DOHH2 (cell line): ENCODE measurements at regions not wholly inside any gene's neighbourhood (a gene's known extent, or its start where the extent isn't known, plus 50 kb on each side); places are given as distances from the start of the nearest gene placed in this dataset.

ENCODE experiments used
- H3F3A ChIP-seq: fragments of 200-600 bp; sonication (generic), shearing (Covaris generic); 2 replicates; pipeline ENCODE4 v1.6.0; 2016; ENCODE audit warnings: antibody characterized with exemption, mild to moderate bottlenecking; ENCODE audit not compliant: control insufficient read depth, insufficient read depth
- H3K27ac ChIP-seq: fragments of 200-600 bp; sonication (generic); 2 replicates; pipeline ENCODE4 v1.5.1; 2014; ENCODE audit warnings: low read depth, mild to moderate bottlenecking, low read length, moderate library complexity
- H3K27me3 ChIP-seq: fragments of 200-600 bp; sonication (generic); 2 replicates; pipeline ENCODE4 v1.6.1; 2014; ENCODE audit warnings: mild to moderate bottlenecking, low read length, mixed read lengths; ENCODE audit not compliant: control insufficient read depth
- H3K36me3 ChIP-seq: fragments of 200-600 bp; sonication (generic); 2 replicates; pipeline ENCODE4 v1.6.1; 2014; ENCODE audit warnings: mild to moderate bottlenecking, low read length, moderate library complexity, mixed read lengths; ENCODE audit not compliant: control insufficient read depth
- H3K4me1 ChIP-seq: fragments of 200-600 bp; sonication (generic); 2 replicates; pipeline ENCODE4 v1.6.1; 2014; ENCODE audit warnings: mild to moderate bottlenecking, low read length, mixed read lengths; ENCODE audit not compliant: control insufficient read depth
- H3K4me2 ChIP-seq: fragments of 200-600 bp; sonication (generic); 2 replicates; pipeline ENCODE4 v1.6.0; 2014; ENCODE audit warnings: mild to moderate bottlenecking, low read length, moderate library complexity
- H3K4me3 ChIP-seq: fragments of 200-600 bp; sonication (generic); 2 replicates; pipeline ENCODE4 v1.5.1; 2014; ENCODE audit warnings: mild to moderate bottlenecking, low read length, mixed read lengths
- H3K79me2 ChIP-seq: fragments of 200-600 bp; sonication (generic); 2 replicates; pipeline ENCODE4 v1.6.1; 2014; ENCODE audit warnings: mild to moderate bottlenecking, low read length, mixed read lengths; ENCODE audit not compliant: control insufficient read depth
- H3K9me2 ChIP-seq: fragments of 200-600 bp; sonication (generic); replicated peaks from 2 replicates; pipeline ENCODE4 v1.6.1; 2014; ENCODE audit warnings: mild to moderate bottlenecking, low read length, mixed read lengths; ENCODE audit not compliant: control insufficient read depth
- H3K9me3 ChIP-seq: fragments of 200-600 bp; sonication (generic); 2 replicates; pipeline ENCODE4 v1.6.1; 2014; ENCODE audit warnings: antibody characterized with exemption, low read length, mixed read lengths; ENCODE audit not compliant: control insufficient read depth, insufficient read depth
- H4K20me1 ChIP-seq: fragments of 200-600 bp; sonication (generic); 2 replicates; pipeline ENCODE4 v1.6.0; 2014; ENCODE audit warnings: low read depth, mild to moderate bottlenecking, antibody characterized with exemption, low read length, moderate library complexity; ENCODE audit not compliant: control insufficient read depth, insufficient read depth
- CTCF ChIP-seq: fragments of 200-600 bp; sonication (generic); IDR thresholded peaks from one replicate; pipeline ENCODE4 v1.5.1; 2014; ENCODE audit warnings: antibody characterized with exemption, mild to moderate bottlenecking, low read depth, low read length; ENCODE audit not compliant: poor library complexity, severe bottlenecking
- EZH2phosphoT487 ChIP-seq: fragments of 200-600 bp; sonication (generic); IDR thresholded peaks from 2 replicates; pipeline ENCODE4 v1.6.1; 2017; ENCODE audit warnings: borderline replicate concordance, mild to moderate bottlenecking, antibody characterized with exemption, low read length, moderate library complexity, mixed read lengths

GRCh38 chr2:168346725-168347477, 99.5 kb upstream of the STK39 start:
- H3K36me3 ChIP-seq = no peaks in the 10 kb centered on the region

DNA sequence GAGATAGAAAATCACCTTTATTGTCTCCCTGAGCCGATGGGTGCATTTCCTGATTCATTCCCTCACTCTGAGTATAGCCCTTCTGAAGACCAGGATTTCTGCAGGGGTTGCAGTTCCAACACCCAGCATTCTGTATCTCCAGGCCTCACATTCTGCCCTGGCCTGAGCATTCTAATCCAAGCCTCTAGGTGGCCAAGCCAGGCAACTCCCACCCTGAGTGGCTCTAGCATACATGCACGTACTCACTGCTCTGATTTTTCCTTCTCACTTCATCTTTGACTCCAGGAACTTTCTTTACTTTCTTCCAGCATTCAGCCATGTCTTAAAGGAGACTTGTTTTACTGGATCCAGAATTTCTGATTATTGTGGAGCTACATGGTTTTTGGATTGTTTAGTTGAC, 100.7 kb upstream of the STK39 start:
- H3K4me2 ChIP-seq = no peak overlapping the region
- H3K27me3 ChIP-seq = peaks cover 15% of the 10 kb centered on the region
- H3K4me3 ChIP-seq = no peak overlapping the region
- H3K79me2 ChIP-seq = no peaks in the 10 kb centered on the region
- no peaks in the 10 kb centered on the region for H3K36me3 ChIP-seq
- no peaks in the 10 kb centered on the region for H3K9me2 ChIP-seq
- no peaks in the 10 kb centered on the region for H3K9me3 ChIP-seq
- TF ChIP-seq CTCF = peak; percentile 33
- TF ChIP-seq EZH2phosphoT487 = no peak
- no peaks in the 10 kb centered on the region for H4K20me1 ChIP-seq
- H3K27ac ChIP-seq = no peak overlapping the region
- peaks cover 12% of the 10 kb centered on the region for H3K4me1 ChIP-seq
- H3F3A ChIP-seq = no peaks in the 10 kb centered on the region

More at GRCh38 chr2:168346725-168347477, 99.5 kb upstream of the STK39 start:
- H3K4me2 ChIP-seq = peak overlapping the region; percentile 46
- H3K9me3 ChIP-seq = no peaks in the 10 kb centered on the region
- H3K4me1 ChIP-seq = peaks cover 12% of the 10 kb centered on the region
- no peaks in the 10 kb centered on the region for H3K79me2 ChIP-seq
- TF ChIP-seq EZH2phosphoT487 = no peak
- TF ChIP-seq CTCF = peak; percentile 75
- H3K9me2 ChIP-seq = no peaks in the 10 kb centered on the region
- H3K27ac ChIP-seq = no peak overlapping the region
- no peaks in the 10 kb centered on the region for H3F3A ChIP-seq
- H4K20me1 ChIP-seq = no peaks in the 10 kb centered on the region
- peak overlapping the region; percentile 51 for H3K4me3 ChIP-seq
- peaks cover 13% of the 10 kb centered on the region for H3K27me3 ChIP-seq

DNA sequence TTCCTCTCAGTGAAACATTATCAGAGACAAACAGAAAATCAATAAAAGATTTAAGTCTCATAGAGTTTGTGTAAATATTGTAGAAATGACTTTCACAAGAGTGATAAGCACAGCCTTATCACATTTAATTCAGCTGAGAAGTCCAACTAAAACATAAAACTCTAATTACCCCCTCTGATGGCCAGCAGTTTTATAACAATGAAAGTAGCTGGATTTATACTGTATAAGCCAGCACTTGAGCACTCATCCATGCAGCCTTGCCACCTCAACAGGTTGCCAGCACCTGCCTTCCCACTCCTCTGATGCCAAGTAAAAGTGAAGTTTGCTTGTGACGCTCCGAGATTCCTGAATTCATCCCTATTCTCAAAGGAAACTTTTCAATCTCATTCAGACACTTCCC, 103.0 kb upstream of the STK39 start:
- TF ChIP-seq CTCF (no peak), EZH2phosphoT487 (no peak)
- Histone ChIP-seq H3K4me2 (no peak overlapping the region), H3K4me3 (no peak overlapping the region), H4K20me1 (no peaks in the 10 kb centered on the region), H3F3A (no peaks in the 10 kb centered on the region), H3K27me3 (peaks cover 15% of the 10 kb centered on the region), H3K79me2 (no peaks in the 10 kb centered on the region), H3K9me2 (no peaks in the 10 kb centered on the region), H3K4me1 (peaks cover 10% of the 10 kb centered on the region), H3K27ac (no peak overlapping the region), H3K36me3 (no peaks in the 10 kb centered on the region), H3K9me3 (no peaks in the 10 kb centered on the region; the same call in 1 of the 2 replicates)
